Smooth muscle cell (in vitro differentiated cells): ENCODE measurements at regions not wholly inside any gene's neighbourhood (a gene's known extent, or its start where the extent isn't known, plus 50 kb on each side); places are given as distances from the start of the nearest gene placed in this dataset.

ENCODE experiments used
- DNase-seq: peaks from one replicate; lab custom pipeline; 2025; ENCODE audit not compliant: unreplicated experiment; lab: John Stamatoyannopoulos, UW
- H2AFZ ChIP-seq: fragments of 200-600 bp; sonication (generic); 2 replicates; pipeline ENCODE4 v1.6.0; 2016; ENCODE audit warnings: antibody characterized with exemption, low read depth, mild to moderate bottlenecking
- H3F3A ChIP-seq: fragments of 200-600 bp; sonication (generic); 2 replicates; pipeline ENCODE4 v1.6.0; 2017; ENCODE audit warnings: antibody characterized with exemption, low read depth
- H3K27ac ChIP-seq: fragments of 200-600 bp; sonication (generic); 2 replicates; pipeline ENCODE4 v1.5.1; 2016; ENCODE audit warnings: low read depth, mild to moderate bottlenecking
- H3K27me3 ChIP-seq: fragments of 200-600 bp; sonication (generic); 2 replicates; pipeline ENCODE4 v1.6.1; 2016; ENCODE audit warnings: low read depth, mild to moderate bottlenecking
- H3K36me3 ChIP-seq: fragments of 200-600 bp; sonication (generic); 2 replicates; pipeline ENCODE4 v1.5.1; 2016; ENCODE audit warnings: low read depth
- H3K4me1 ChIP-seq: fragments of 200-600 bp; sonication (generic); 2 replicates; pipeline ENCODE4 v1.5.1; 2016; ENCODE audit warnings: low read depth
- H3K4me2 ChIP-seq: fragments of 200-600 bp; sonication (generic); 2 replicates; pipeline ENCODE4 v1.6.0; 2016; ENCODE audit warnings: mild to moderate bottlenecking
- H3K4me3 ChIP-seq: fragments of 200-600 bp; sonication (generic); 2 replicates; pipeline ENCODE4 v1.5.1; 2016; ENCODE audit warnings: mild to moderate bottlenecking
- H3K79me2 ChIP-seq: fragments of 200-600 bp; sonication (generic); 2 replicates; pipeline ENCODE4 v1.6.0; 2016; ENCODE audit warnings: low read depth, mild to moderate bottlenecking
- H3K9ac ChIP-seq: fragments of 200-600 bp; sonication (generic); 2 replicates; pipeline ENCODE4 v1.6.0; 2016; ENCODE audit warnings: low read depth
- H3K9me3 ChIP-seq: fragments of 200-600 bp; sonication (generic); replicated peaks from 2 replicates; pipeline ENCODE4 v1.5.1; 2016; ENCODE audit warnings: low read depth
- H4K20me1 ChIP-seq: fragments of 200-600 bp; sonication (generic); 2 replicates; pipeline ENCODE4 v1.6.0; 2016; ENCODE audit warnings: low read depth
- CTCF ChIP-seq: fragments of 200-600 bp; sonication (generic); IDR thresholded peaks from 2 replicates; pipeline ENCODE4 v1.5.1; 2017; ENCODE audit warnings: borderline replicate concordance, mild to moderate bottlenecking, antibody characterized with exemption; ENCODE audit not compliant: insufficient read depth, poor library complexity, severe bottlenecking
- WGBS: methylation state at CpG from one replicate; pipeline ENCODE4 v1.1.7; 2016; ENCODE audit warnings: low lambda C conversion rate; 5-methylcytosine and 5-hydroxymethylcytosine counted together

GRCh38 chr12:107855471-107855870 lies 81.0 kb downstream of the ASCL4 start:
- Histone ChIP-seq H3K9ac (no peak overlapping the region), H3K36me3 (no peaks in the 10 kb centered on the region), H3F3A (no peaks in the 10 kb centered on the region), H3K79me2 (no peaks in the 10 kb centered on the region), H3K4me1 (no peaks in the 10 kb centered on the region), H4K20me1 (no peaks in the 10 kb centered on the region), H3K9me3 (no peaks in the 10 kb centered on the region), H3K4me2 (no peak overlapping the region), H3K27me3 (peaks cover 59% of the 10 kb centered on the region), H2AFZ (no peak overlapping the region), H3K27ac (no peak overlapping the region), H3K4me3 (no peak overlapping the region)
- no peak for TF ChIP-seq CTCF
- WGBS: 91% methylated on average over 2 of the region's 2 CpGs
- DNase-seq: no peak

GRCh38 chr12:107856096-107856495 lies 81.6 kb downstream of the ASCL4 start:
- no peak overlapping the region for H3K4me2 ChIP-seq
- WGBS: 50% methylated on average over 2 of the region's 2 CpGs
- H3K27ac ChIP-seq: no peak overlapping the region
- H3K4me3 ChIP-seq: no peak overlapping the region
- no peak for DNase-seq
- no peaks in the 10 kb centered on the region for H4K20me1 ChIP-seq
- no peaks in the 10 kb centered on the region for H3F3A ChIP-seq
- peaks cover 66% of the 10 kb centered on the region for H3K27me3 ChIP-seq
- H3K36me3 ChIP-seq: no peaks in the 10 kb centered on the region
- TF ChIP-seq CTCF: no peak
- H2AFZ ChIP-seq: no peak overlapping the region
- no peaks in the 10 kb centered on the region for H3K79me2 ChIP-seq
- H3K9ac ChIP-seq: no peak overlapping the region
- H3K4me1 ChIP-seq: no peaks in the 10 kb centered on the region
- no peaks in the 10 kb centered on the region for H3K9me3 ChIP-seq

GRCh38 chr12:107857191-107857590 lies 82.7 kb downstream of the ASCL4 start:
- Histone ChIP-seq H3K79me2 (no peaks in the 10 kb centered on the region), H3K4me1 (no peaks in the 10 kb centered on the region), H3K4me2 (no peak overlapping the region), H3K27me3 (peaks cover 77% of the 10 kb centered on the region), H3F3A (no peaks in the 10 kb centered on the region), H4K20me1 (no peaks in the 10 kb centered on the region), H2AFZ (no peak overlapping the region), H3K4me3 (no peak overlapping the region), H3K36me3 (no peaks in the 10 kb centered on the region), H3K27ac (no peak overlapping the region), H3K9ac (no peak overlapping the region), H3K9me3 (no peaks in the 10 kb centered on the region)
- WGBS: 87% methylated on average over 4 of the region's 4 CpGs
- TF ChIP-seq CTCF: no peak
- no peak for DNase-seq

GRCh38 chr12:107859367-107859766 lies 84.9 kb downstream of the ASCL4 start:
- H3K4me1 ChIP-seq: peaks cover 1% of the 10 kb centered on the region
- H3K79me2 ChIP-seq: no peaks in the 10 kb centered on the region
- DNase-seq: no peak
- no peaks in the 10 kb centered on the region for H3F3A ChIP-seq
- H3K27ac ChIP-seq: no peak overlapping the region
- peaks cover 78% of the 10 kb centered on the region for H3K27me3 ChIP-seq
- H3K36me3 ChIP-seq: no peaks in the 10 kb centered on the region
- H3K4me3 ChIP-seq: no peak overlapping the region
- H3K9ac ChIP-seq: no peak overlapping the region
- no peaks in the 10 kb centered on the region for H4K20me1 ChIP-seq
- H2AFZ ChIP-seq: no peak overlapping the region
- H3K4me2 ChIP-seq: no peak overlapping the region
- 74% methylated on average over 2 of the region's 2 CpGs for WGBS
- TF ChIP-seq CTCF: no peak
- no peaks in the 10 kb centered on the region for H3K9me3 ChIP-seq
